ENCODE measurements at regions not wholly inside any gene's neighbourhood (a gene's known extent, or its start where the extent isn't known, plus 50 kb on each side); places are given as distances from the start of the nearest gene placed in this dataset.

GRCh38 chr7:10767771-10768170 lies 205.9 kb upstream of the PHF14 start (continued):
- TF ChIP-seq, protein P1, sequence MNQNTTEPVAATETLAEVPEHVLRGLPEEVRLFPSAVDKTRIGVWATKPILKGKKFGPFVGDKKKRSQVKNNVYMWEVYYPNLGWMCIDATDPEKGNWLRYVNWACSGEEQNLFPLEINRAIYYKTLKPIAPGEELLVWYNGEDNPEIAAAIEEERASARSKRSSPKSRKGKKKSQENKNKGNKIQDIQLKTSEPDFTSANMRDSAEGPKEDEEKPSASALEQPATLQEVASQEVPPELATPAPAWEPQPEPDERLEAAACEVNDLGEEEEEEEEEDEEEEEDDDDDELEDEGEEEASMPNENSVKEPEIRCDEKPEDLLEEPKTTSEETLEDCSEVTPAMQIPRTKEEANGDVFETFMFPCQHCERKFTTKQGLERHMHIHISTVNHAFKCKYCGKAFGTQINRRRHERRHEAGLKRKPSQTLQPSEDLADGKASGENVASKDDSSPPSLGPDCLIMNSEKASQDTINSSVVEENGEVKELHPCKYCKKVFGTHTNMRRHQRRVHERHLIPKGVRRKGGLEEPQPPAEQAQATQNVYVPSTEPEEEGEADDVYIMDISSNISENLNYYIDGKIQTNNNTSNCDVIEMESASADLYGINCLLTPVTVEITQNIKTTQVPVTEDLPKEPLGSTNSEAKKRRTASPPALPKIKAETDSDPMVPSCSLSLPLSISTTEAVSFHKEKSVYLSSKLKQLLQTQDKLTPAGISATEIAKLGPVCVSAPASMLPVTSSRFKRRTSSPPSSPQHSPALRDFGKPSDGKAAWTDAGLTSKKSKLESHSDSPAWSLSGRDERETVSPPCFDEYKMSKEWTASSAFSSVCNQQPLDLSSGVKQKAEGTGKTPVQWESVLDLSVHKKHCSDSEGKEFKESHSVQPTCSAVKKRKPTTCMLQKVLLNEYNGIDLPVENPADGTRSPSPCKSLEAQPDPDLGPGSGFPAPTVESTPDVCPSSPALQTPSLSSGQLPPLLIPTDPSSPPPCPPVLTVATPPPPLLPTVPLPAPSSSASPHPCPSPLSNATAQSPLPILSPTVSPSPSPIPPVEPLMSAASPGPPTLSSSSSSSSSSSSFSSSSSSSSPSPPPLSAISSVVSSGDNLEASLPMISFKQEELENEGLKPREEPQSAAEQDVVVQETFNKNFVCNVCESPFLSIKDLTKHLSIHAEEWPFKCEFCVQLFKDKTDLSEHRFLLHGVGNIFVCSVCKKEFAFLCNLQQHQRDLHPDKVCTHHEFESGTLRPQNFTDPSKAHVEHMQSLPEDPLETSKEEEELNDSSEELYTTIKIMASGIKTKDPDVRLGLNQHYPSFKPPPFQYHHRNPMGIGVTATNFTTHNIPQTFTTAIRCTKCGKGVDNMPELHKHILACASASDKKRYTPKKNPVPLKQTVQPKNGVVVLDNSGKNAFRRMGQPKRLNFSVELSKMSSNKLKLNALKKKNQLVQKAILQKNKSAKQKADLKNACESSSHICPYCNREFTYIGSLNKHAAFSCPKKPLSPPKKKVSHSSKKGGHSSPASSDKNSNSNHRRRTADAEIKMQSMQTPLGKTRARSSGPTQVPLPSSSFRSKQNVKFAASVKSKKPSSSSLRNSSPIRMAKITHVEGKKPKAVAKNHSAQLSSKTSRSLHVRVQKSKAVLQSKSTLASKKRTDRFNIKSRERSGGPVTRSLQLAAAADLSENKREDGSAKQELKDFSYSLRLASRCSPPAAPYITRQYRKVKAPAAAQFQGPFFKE (tag by site-specific recombination; IDR thresholded peaks at IDR 0.05; ENCODE audit: borderline replicate concordance) = no peak
- TF ChIP-seq RBAK (tag by site-specific recombination; IDR thresholded peaks at IDR 0.05) = no peak
- no peak for TF ChIP-seq ZNF311 (tag by site-specific recombination; IDR thresholded peaks at IDR 0.05; ENCODE audit: borderline replicate concordance)
- TF ChIP-seq ZNF18 (tag by site-specific recombination; IDR thresholded peaks at IDR 0.05) = no peak
- no peak for TF ChIP-seq ZNF274 (IDR thresholded peaks at IDR 0.05; ENCODE audit: low read length)
- no peak for TF ChIP-seq ZNF274 (tag by site-specific recombination; IDR thresholded peaks at IDR 0.05; ENCODE audit: borderline replicate concordance)
- no peak for TF ChIP-seq ZNF138 (tag by site-specific recombination; IDR thresholded peaks at IDR 0.05; ENCODE audit: borderline replicate concordance)
- TF ChIP-seq EGR2 (tag by site-specific recombination; IDR thresholded peaks at IDR 0.05; ENCODE audit: low read depth) = no peak

DNA sequence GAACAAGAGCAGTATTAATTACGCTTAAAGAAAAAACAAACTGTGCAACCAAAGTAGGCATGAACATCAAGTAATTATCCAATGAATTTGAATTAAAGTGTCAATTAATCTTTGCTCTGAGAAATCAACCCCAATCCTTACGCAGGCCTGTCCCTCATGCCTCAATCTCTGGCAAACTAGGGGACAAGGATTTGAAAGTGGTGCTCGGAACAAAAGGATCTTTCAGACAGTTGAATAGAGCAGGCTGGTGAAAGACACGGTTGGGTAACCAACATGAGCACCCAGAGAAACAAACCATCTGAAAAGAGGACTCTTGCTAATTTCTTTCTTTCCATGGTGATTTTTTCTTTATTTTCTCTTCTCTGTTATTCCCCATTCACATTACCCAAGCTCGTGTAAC lies 203.5 kb upstream of the PHF14 start:
- no peaks in the 10 kb centered on the region for H3K9me3 ChIP-seq (ENCODE audit: control insufficient read depth, insufficient read depth, low read depth, low read length)
- no peaks in the 10 kb centered on the region for H3K4me1 ChIP-seq (ENCODE audit: control insufficient read depth, insufficient read depth, low read length)
- ChIA-PET POLR2A (no interaction called here), CTCF (interaction anchor here (0.7 kb wide), 1 partner anchor 1570 kb away, joined by 3 read pairs; no protein-coding TSS in a partner anchor)
- no peaks in the 10 kb centered on the region for H3K36me3 ChIP-seq (ENCODE audit: control insufficient read depth in 2 of 2, insufficient read depth in 1 of 2, low read length in 2 of 2)
- no peak for TF ChIP-seq ZBTB26 (tag by site-specific recombination; optimal IDR thresholded peaks at IDR 0.05)
- TF ChIP-seq ZNF558 (tag by site-specific recombination; IDR thresholded peaks at IDR 0.05) = no peak
- TF ChIP-seq ZBTB48 (tag by site-specific recombination; IDR thresholded peaks at IDR 0.05) = no peak
- TF ChIP-seq REPIN1 (tag by site-specific recombination; IDR thresholded peaks at IDR 0.05; ENCODE audit: low read depth) = no peak
- TF ChIP-seq ZNF157 (tag by site-specific recombination; IDR thresholded peaks at IDR 0.05) = no peak
- TF ChIP-seq YY2 (tag by site-specific recombination; IDR thresholded peaks at IDR 0.05) = no peak
- no peak for TF ChIP-seq ZNF473 (tag by site-specific recombination; IDR thresholded peaks at IDR 0.05)
- TF ChIP-seq ZNF530 (tag by site-specific recombination; IDR thresholded peaks at IDR 0.05; ENCODE audit: low read depth) = no peak
- no peak for TF ChIP-seq ZBTB17 (tag by site-specific recombination; IDR thresholded peaks at IDR 0.05)
- no peak for TF ChIP-seq ZNF211 (tag by site-specific recombination; IDR thresholded peaks at IDR 0.05; ENCODE audit: low read depth)
- TF ChIP-seq ZFP41 (tag by site-specific recombination; IDR thresholded peaks at IDR 0.05; ENCODE audit: borderline replicate concordance) = no peak
- TF ChIP-seq, protein P2, sequence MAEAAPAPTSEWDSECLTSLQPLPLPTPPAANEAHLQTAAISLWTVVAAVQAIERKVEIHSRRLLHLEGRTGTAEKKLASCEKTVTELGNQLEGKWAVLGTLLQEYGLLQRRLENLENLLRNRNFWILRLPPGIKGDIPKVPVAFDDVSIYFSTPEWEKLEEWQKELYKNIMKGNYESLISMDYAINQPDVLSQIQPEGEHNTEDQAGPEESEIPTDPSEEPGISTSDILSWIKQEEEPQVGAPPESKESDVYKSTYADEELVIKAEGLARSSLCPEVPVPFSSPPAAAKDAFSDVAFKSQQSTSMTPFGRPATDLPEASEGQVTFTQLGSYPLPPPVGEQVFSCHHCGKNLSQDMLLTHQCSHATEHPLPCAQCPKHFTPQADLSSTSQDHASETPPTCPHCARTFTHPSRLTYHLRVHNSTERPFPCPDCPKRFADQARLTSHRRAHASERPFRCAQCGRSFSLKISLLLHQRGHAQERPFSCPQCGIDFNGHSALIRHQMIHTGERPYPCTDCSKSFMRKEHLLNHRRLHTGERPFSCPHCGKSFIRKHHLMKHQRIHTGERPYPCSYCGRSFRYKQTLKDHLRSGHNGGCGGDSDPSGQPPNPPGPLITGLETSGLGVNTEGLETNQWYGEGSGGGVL (tag by site-specific recombination; IDR thresholded peaks at IDR 0.05) = no peak
- no peak for TF ChIP-seq ZNF664 (tag by site-specific recombination; IDR thresholded peaks at IDR 0.05)
- no peak for TF ChIP-seq ZNF221 (tag by site-specific recombination; IDR thresholded peaks at IDR 0.05; ENCODE audit: borderline replicate concordance)
- TF ChIP-seq MEIS1 (CRISPR knock-in tag; IDR thresholded peaks at IDR 0.05; ENCODE audit: borderline replicate concordance) = no peak
- TF ChIP-seq SP2 (tag by site-specific recombination; IDR thresholded peaks at IDR 0.05) = no peak
- TF ChIP-seq ZNF302 (tag by site-specific recombination; IDR thresholded peaks at IDR 0.05; ENCODE audit: low read depth) = no peak
- TF ChIP-seq ZFP37 (tag by site-specific recombination; IDR thresholded peaks at IDR 0.05) = no peak
- H3K4me3 ChIP-seq (ENCODE audit: low read depth, low read length) = no peak overlapping the region
- no peak overlapping the region for H3K27ac ChIP-seq (ENCODE audit: extremely low read depth, low read depth, low read length)

All from HEK293 (cell line).